ENCODE measurements at regions not wholly inside any gene's neighbourhood (a gene's known extent, or its start where the extent isn't known, plus 50 kb on each side); places are given as distances from the start of the nearest gene placed in this dataset.

DNA sequence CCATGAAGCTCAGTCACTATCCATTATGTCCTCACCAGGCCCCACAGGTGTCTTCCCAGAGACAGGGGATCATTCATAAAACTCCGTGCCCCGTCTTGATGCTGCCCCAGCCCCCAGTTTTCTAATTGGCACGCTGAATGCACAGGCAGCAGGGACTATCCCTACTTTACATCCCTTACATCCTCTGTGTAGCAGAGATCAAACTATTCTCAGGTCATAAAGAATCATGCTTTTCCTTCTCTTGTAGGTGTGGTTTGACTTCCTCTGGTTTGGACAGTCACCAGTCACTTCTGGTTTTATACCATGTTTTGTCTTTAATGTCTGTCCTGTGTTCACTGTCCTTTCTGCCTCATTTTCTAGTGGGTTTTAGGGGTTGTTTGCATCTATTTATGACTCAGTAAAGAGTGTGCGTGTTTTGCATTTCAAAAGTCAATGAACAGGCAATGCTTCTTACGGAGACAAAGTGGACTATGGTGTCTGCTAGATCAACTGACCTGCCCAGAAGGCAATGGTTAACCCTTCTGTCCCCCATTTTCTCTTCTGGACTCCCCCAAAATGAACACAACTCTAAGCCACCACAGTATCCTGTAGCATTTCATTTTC is 140.4 kb upstream of the NPVF start:
- DNase-seq: no peak

DNA sequence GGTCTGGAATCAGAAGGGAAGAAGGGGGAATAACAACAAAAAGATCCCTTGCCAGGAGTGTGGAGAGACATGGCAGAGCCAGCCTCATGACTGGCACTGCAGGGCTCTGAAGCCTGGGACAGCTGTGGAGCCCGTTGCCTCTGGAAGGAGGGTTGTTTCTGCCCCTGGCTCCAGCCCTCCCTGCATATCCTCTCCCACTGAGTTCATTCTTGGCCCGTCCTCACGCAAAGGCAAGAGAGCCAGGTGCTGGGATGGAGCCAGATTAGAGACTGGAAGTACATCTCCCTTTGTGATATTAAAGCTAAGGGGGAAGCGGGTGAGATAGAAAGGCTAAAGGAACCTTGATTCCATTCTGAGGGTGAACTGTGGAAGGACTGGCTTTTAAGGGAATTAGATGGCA is 141.5 kb upstream of the NPVF start:
- no peak for DNase-seq

DNA sequence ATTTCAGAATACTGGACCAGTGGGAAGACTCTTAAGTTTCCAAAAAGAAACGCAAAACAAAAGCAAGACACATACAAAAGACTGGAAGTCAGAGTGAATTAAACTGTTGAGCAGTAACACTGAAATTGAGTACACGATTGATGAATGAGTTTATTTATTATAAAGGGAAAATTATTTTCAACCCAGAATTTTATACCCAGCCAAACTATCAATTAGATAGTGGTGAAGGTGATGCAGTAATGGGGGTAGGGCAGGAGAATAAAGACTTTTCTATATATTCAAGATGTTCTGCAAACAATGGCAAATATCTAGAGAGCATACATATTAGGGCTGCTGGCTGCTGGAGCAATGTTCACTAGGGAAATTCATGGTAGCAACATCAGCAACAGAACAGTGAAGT is 143.7 kb upstream of the NPVF start:
- DNase-seq: no peak

DNA sequence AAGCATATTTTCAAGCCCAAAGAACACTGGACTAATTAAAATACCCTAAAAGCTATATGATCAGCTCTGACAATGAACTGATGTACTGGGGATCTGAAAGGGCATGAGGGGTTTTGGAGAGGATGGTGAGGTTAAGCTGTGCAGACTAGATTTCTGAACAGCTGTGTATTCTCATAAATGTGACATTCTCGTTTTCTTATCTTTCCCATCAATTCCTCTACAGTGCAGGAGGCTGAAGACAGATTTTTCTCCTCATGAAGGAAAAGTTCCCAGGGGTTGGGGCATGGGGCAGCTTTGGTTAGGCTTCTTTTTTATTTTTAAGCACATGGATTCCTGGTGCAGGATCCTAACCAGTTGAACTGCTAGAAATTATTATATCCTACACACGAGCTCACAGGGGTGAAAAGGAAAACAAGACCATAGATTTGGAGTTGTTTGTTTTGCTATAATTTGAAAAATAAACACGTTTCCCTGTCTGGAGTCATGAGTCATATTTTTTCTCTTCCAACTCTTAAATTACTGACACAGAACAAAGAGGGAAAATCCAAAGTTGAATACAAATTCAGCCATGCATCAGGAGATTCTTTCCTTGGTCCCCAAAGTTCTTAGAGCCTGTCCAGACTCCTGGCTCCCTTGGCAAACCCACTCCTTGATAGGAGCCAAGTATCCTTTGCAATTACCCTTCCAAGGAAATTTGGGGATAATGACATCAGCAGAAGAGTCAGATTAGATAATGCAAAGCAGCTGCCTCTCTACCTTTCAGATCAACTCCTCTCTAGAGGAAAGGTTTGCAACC is 147.7 kb upstream of the NPVF start:
- DNase-seq: no peak

DNA sequence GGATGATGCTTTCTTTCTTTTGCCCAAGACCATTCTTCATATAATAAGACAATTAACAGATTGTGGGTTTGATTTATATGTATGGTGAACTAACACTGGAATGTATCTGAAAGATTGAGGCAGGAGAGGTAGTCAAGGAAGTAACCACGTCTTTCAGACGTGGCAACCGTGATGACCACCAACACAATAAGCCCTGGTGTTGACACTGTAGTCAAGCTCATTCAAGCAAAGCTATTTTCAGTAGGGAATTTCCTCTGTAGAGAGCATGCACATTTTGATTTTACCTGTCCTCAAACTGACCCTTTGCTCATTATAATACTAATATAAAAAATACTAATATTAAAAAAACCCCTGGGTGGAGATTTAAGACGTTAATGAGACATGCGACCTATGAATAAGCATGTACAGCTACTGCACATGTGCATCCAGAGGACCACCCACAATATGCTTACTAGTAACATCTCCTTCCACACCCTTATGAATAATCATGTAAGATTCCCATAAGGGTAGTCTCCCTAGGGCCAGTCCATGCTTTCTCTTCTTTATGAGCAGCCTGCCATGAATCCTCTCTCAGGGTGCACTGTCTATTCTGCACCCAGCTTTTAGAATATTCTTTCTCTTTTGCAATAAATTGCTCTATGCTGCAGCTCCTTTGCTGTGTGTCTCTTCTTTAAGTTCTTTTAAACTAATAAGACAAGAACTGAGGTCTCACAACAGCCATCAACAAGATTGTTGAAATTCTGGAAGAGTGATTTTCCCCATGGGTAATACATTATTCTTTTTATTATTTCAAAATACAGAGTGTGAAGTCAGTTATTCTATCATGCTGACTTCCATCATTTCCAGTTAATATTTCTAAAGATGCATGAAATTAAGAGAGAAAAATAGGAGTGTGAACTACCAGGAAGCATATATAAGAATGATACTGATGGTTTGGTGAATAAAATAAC is 151.3 kb upstream of the NPVF start:
- no peak for DNase-seq

DNA sequence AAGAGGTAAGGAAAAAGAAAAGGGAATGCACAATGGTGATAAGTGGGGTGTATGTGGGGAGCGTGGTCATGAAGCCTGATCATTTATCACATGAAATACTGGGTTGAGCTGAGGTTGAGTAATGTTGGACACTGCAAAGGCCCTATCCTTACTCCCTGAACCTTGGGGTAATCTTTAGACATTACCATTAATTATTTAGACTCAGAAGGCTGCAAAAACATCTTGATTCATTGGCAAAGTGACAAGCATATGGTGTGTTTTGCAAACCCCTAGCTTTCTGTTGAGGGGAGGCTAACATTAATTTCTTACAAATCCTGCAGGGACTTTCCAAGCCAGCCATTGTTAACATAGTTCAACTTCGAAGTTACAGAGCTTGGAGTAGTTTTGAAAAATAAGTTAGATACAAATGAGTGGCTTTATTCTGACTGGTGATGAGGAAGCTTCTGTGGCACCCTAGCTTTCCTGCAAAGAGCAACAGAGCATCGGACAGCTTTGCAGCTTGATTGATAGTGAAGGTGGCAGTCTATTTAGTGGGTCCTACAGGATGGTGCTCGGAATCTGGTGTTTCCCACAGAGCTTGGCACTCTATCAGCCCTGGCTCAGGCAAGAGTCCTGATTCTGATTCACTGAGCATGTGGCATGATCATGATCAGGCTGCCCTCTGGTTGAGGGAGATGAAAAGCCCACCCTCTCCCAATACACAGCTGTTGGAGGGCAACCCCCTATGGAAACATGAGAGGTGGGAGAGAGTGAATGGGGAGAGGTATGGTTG is 153.7 kb upstream of the NPVF start:
- no peak for DNase-seq

DNA sequence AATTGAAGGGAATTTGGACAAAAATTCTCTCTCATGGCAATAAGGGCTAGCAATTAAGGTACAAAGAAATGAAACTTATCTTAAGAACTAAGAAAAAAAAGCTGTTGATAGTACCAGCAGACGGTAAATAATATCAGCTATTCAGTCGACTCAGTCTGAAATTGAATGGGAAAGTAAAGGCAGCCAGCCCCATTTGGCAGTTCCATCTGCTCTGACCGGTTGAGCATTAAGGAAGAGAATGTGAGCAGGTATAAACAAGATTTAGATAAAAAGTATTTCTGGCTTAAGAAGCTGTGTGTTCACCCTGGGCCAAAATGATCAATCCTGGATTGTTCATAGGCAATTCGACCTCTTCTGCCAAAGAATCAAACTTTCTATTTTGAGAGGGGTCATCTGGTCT is 154.6 kb upstream of the NPVF start:
- no peak for DNase-seq

DNA sequence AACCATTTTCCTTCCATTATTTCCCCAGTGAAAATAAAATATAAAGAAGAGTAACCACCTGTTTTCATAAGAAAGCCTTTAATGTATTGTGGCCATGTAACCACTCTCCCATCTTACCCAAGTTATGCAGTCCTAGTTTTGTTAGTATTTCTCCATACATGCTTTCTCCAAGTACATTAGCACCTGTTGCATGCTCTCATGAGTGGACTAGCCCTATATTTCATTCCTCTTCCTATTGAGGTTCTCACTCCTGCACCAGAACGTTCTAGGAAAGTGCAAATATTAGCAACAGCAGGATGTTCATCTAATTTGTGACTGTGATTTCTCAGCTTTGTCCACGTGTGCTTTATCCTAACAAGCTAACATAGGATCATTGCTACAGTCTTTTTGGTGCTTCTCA is 155.1 kb upstream of the NPVF start:
- DNase-seq: no peak

DNA sequence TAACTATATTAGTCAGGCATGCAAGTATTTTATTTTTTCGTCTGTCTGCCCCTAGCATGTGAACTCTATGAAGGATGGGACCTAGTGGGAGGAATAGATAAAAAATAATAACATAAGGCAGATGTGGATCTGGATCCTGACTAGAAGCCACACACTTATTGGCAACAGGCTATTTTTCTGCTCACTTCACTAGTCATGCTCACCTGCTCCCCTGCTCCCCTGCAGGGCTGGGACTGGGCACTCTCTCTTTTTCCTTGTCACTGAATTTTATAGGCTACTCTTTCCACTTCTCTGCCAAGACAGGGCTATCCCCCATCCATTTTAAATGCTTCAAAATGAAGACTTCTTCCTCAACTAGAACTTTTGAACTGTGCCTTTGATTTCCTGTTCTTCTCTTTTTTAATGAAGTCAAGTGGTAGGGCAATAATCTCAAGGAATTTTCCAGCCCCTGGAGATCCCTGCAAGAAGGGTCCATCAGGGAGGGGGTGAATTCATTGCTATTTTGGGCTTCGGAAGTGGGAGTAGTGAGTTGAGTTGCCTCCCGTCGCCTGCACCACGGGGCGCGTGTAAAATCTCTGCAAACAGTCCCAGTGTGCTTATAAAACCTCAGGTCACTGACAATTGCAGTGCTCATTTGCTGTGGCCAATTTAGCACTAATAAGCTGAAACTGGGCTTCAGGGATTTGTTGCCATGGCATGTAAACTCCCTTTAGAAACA is 156.7 kb upstream of the NPVF start:
- DNase-seq: no peak

DNA sequence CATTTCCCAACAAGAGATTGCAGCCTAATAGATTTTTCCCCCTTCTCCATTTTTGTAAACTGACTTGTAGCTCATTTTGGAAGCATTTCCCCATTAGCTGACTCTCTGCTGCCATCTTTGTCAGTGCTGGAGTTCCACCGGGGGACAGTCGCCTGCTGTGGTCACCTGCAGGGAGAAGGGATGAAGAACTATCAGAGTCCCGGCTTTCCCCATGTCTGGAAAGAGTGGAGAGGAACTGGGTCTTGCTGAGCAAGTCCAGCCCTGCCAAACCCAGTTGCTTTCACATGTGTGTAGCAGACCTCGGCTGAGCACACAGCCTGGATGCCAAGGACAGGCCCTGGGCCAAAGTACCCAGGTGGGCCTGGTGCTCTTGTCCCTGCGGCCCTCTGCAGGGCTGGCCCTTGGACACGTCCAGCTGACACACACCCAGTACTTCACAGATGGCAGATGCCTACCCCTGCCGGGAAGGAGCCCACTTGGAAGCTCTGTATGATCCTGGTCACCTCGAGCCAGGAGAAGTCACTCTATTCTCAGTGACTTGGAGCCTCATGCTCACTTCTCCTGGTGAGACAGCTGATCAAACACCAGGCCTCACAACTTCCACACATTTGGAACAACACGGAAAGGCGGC is 157.3 kb upstream of the NPVF start:
- DNase-seq: no peak

DNA sequence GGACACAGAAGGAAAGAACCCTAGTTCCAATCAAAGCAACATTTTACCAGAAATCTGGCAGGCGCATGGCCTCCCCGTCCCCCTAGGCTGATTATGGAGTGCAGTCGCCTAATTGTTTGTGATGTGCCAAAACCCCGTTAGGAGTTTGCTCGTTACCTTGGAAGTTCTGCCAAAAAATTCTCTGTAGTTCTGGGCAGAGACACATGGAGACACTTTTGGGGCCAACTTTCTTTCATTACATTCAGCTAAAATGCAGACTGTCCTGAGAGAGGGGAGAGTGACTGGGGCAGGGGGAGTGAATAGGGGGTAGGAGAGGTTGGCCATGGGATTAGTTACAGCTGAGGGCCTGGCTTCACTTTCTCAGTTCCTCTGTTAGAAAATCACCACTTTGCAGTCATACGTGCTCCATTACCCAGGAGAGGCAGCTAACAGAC is 158.0 kb upstream of the NPVF start:
- no peak for DNase-seq

DNA sequence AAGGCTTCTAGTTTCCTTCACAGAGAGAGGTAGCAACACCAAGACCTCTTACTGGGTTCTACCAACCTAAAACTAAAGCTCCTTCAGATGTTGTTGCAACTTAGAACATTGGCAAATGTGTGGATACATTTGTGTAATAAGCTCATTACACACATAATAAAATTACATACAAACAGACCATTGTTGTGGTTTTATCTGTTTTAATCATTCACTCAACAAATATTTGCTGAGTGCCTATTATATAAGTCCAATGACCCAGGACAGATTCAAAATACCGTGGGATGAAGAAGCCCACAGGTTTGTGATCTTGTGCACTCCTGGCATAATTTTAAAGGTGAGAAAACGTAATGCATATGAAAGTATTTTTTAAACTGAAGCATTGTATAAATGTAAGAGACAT is 160.4 kb upstream of the NPVF start:
- no peak for DNase-seq

DNA sequence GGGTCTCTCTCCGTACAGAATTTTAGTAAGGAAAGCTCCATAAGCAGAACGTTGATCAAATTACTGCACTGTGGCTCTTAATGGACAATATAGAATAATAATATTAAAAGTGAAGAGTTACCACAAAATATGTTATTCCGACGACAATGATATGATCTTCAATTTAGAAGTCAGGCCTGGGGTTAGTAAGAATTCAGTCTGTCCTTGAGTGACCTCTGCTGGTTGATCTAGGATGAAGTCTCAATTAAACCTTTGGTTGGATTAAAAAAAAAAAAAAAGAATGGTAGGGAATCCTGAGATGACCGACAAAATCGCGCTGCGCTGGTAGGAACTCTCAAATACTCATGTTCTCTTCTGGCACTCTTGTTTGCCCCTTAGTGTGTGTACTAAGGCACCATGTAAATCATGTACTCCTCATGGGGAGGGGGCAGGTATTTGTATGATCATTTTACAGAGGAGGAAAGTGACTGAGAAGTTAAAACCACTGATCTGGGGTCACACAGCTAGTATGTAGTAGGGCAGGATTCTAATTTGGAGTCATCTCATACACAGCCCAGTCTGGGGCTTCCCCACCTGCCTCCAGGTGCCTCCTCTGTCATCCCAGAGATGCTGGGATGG is 161.3 kb upstream of the NPVF start:
- DNase-seq: peak in 1 of 2 donors; percentile 34

DNA sequence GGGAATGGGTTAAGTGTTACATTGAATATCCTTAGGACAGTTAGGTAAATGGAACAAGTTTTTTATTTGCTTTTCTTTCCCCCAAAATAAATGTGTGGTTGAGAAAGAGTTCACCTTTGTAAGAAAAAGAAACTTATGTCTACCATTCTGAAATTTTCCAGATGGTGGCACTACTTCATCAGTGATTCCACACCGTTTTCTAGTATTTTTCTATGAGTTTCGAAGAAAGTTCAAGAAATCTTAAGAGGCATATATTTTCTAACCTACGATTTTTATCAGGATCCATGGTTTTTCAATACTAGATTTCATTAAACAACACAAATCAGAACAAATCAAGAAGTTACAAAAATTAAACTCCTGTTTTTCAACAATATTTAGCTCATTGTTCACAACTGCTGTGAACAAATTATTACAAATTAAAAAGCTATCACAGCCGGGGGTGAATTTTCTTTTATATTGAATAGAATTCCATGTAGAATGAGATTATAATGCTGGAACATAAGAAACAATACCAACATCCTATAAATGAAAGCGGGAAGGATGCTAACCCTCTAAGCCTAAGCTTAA is 163.1 kb upstream of the NPVF start:
- DNase-seq: peak in 1 of 2 donors; percentile 3

DNA sequence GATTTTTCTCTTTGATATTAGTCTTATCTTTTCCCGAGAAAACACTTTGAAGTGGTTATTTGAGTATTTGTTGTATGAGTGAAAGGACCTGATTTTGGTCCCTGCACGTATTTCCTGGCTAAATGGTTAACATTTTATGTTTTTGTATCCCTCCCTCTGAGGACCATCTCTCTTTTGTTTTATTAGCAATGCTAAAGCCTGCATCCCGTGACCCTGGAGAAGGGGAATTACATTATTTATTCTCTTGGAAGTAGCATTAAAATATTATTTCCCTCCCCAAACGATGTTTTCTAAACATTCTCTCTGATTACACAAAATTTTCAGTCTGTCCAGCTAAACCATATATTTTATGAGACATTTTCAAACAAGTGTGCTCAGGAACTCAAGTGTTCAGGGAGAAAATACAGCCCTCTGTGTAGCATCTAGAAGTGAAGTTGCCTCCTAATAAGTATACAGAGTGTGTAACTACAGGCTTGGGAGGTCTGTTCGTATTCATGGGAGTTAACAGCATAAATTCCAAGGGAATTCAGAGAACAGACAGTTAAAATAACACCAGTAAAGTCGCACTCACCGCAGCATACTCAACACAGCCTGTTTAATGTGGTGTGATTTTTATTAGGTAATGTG is 163.8 kb upstream of the NPVF start:
- no peak for DNase-seq

DNA sequence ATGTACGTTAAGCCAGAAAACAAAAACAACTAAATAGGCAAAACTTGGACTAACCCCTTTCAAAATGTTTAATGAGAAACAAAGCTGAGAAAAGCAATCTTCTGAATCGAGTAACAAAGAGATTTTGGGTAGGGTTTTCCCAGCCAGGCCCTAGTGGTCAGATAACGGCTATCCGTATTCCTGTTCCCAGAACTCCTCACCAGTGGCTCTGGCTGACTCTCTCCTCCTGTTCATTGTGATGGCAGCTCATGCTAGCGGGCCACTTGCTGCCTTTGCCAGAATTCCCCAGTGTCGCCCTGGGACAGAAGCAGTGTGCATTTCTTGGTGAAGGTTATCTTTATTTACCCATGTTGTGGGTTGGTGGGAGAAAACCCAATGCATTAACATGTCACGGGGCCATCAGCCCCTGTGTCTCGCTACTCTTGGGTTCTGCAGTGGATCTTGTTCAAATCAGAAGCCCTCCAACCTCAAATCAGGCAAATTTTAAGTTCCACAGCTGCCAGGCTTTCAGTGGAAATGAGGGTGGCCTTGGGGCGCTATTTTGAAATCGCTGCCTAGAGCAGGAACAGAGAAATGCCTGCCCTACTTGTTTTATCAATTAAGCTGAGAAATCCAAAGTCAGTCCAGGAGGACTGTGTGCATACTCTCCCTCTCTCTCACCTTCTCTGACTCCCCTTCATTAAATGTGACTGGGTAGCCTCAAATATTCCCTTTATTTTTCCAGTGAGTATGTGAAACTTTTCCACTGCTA is 164.5 kb upstream of the NPVF start:
- DNase-seq: no peak

DNA sequence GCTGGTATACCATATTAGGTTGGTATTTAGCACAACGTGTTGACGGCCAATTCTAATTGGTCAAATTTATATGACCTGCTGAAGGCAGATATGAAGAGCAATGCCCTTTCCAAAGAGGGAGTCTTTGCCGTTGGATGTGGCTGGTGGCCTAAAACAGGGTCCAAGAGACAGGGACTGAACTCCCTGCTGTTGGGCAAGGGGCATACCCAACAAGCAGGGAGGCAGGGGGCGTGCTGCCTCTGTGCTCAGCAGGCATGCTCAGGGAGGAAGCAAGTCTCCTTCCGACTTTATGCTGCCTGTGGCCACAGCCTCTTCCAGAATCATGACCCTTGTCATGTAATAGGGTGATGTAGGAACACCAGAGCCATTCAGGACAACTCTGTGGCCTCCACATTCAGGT is 167.7 kb upstream of the NPVF start:
- DNase-seq: no peak

DNA sequence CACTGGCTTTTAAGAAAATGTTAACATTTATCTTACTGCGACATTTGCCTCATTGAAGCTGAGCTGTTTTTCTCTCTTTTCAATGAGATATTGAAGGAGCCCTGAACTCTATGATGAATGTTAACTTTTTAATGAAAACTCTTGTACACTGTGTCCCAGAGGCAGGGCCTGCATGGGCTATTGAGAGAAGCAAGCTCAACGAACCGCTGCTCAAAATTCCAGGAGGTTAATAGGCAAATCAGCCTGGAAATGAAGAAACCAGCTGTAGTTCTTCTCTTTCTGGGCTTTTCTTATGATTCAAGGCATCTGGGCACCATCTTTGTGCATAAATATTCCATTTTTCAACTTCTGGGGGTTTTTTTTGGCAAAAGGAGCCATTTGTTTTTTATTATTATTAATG is 168.4 kb upstream of the NPVF start:
- DNase-seq: no peak

DNA sequence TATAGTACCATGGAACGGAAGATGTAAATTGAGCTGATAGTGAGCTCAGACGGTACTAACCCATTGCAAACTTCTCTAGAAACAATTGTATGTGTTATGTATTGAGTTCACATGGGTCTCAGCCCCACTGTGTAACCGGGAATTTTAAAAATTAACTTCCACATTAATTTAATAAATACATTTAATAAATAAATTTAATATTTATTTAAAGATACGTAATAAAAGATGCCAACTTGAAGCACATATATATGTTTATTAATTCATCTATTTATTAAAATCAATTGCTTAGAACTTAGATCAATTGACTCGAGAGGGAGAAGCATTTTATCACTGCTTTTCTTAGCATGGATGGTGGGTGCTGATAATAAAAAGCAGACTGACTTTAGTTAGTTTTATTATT is 170.1 kb upstream of the NPVF start:
- no peak for DNase-seq
